ENCODE measurements at regions not wholly inside any gene's neighbourhood (a gene's known extent, or its start where the extent isn't known, plus 50 kb on each side); places are given as distances from the start of the nearest gene placed in this dataset.

DNA sequence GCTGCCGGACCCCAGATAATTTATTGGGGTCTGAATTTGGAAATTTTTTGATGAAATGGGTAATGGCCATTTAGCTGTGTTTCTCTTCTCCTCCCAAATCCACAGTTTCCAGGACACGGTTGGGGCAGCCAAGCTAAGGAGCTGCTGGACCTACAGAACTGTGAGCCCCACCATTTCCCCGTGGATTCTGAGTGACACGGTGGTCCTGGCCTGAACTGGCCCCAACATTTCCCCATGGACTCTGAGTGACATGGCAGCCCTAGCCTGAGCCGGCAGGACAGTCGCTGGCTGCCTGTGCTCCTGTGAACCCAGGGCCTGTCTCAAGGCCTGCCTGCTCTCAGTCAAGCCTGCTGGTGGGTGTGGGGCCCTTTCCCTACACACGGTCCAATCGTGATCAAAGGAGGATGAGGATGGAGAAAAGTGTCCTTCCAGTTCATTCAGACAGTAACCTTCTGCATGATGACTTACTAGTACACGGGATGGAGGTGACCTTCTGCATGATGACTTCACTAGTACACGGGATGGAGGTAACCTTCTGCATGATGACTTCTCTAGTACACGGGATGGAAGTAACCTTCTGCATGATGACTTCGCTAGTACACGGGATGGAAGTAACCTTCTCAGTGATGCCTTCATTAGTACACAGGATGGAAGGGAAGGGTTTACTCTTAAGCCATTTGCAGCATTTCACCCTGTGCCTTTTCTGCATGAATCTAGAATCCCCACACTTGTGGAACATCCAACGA lies 359.9 kb downstream of the GLRX3 start:
- Histone ChIP-seq H3K27me3 (no peaks in the 10 kb centered on the region), H3K27ac (no peak overlapping the region), H3K36me3 (no peaks in the 10 kb centered on the region), H3K4me1 (ENCODE audit: control insufficient read depth in 1 of 2, insufficient read depth in 1 of 2, low read depth in 1 of 2, low read length in 1 of 2) (no peaks in the 10 kb centered on the region), H3K9me3 (no peaks in the 10 kb centered on the region), H3K4me3 (ENCODE audit: low read depth in 1 of 2, low read length in 1 of 2) (no peak overlapping the region)
- TF ChIP-seq CTCF (IDR thresholded peaks at IDR 0.05), result no peak

GRCh38 chr10:130497056-130498010 lies 361.1 kb downstream of the GLRX3 start:
- no peaks in the 10 kb centered on the region for H3K36me3 ChIP-seq
- H3K4me3 ChIP-seq (ENCODE audit: low read depth in 1 of 2, low read length in 1 of 2), result no peak overlapping the region
- no peaks in the 10 kb centered on the region for H3K4me1 ChIP-seq (ENCODE audit: control insufficient read depth in 1 of 2, insufficient read depth in 1 of 2, low read depth in 1 of 2, low read length in 1 of 2)
- no peak for TF ChIP-seq CTCF (IDR thresholded peaks at IDR 0.05)
- no peak overlapping the region for H3K27ac ChIP-seq
- H3K9me3 ChIP-seq, result no peaks in the 10 kb centered on the region
- H3K27me3 ChIP-seq, result no peaks in the 10 kb centered on the region

DNA sequence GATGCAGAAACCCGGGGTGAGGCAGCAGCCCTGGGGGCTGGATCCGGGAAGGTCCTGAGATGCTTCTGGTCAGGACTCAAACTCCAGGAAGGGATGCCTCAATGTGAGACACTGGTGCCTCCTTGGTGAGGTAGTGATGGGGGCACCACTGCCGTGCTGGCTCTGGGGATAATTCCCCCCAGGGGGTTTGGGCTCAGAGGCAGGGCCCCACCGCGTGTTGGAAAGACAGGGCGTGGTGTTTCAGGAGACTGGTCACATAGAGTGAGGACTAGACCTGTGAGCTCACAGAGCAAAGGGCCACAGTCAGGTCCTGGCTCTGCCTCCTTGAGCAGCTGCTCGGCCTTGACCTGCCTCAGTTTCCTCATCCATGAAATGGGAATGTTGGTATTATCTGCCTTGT lies 361.9 kb downstream of the GLRX3 start:
- H3K9me3 ChIP-seq, result no peaks in the 10 kb centered on the region

DNA sequence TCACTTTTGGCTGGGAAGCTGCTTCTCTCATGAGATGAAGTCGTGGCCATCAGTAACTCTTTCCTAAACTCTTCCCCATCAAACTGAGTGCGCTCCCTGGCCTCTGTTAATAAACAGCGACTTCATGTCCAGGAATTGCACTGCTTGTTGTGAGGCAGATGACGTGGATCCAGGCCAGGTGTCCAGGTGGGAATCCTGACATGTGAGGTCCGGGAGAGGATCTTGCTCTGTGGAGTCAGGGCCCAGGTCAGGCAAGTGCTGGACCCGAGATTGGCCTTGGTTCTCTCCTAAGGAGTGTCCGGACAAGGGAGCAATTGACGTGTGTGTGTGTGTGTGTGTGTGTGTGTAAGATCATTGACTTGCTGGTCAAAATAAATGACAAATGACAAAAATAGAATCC lies 362.7 kb downstream of the GLRX3 start:
- no peak for TF ChIP-seq CTCF (IDR thresholded peaks at IDR 0.05)
- H3K9me3 ChIP-seq, result no peaks in the 10 kb centered on the region
- no peaks in the 10 kb centered on the region for H3K36me3 ChIP-seq

More for the DNA sequence above, 361.9 kb downstream of the GLRX3 start:
- no peak overlapping the region for H3K27ac ChIP-seq
- H3K27me3 ChIP-seq, result no peaks in the 10 kb centered on the region
- H3K4me1 ChIP-seq (ENCODE audit: control insufficient read depth in 1 of 2, insufficient read depth in 1 of 2, low read depth in 1 of 2, low read length in 1 of 2), result no peaks in the 10 kb centered on the region
- no peak overlapping the region for H3K4me3 ChIP-seq (ENCODE audit: low read depth in 1 of 2, low read length in 1 of 2)
- TF ChIP-seq CTCF (IDR thresholded peaks at IDR 0.05), result no peak
- no peaks in the 10 kb centered on the region for H3K36me3 ChIP-seq

GRCh38 chr10:130499541-130499940 lies 363.4 kb downstream of the GLRX3 start:
- Histone ChIP-seq H3K9me3 (no peaks in the 10 kb centered on the region), H3K36me3 (no peaks in the 10 kb centered on the region), H3K4me1 (ENCODE audit: control insufficient read depth in 1 of 2, insufficient read depth in 1 of 2, low read depth in 1 of 2, low read length in 1 of 2) (no peaks in the 10 kb centered on the region), H3K27ac (no peak overlapping the region), H3K27me3 (no peaks in the 10 kb centered on the region), H3K4me3 (ENCODE audit: low read depth in 1 of 2, low read length in 1 of 2) (no peak overlapping the region)
- no peak for TF ChIP-seq CTCF (IDR thresholded peaks at IDR 0.05)

More for the DNA sequence above, 362.7 kb downstream of the GLRX3 start:
- Histone ChIP-seq H3K27me3 (no peaks in the 10 kb centered on the region), H3K4me1 (ENCODE audit: control insufficient read depth in 1 of 2, insufficient read depth in 1 of 2, low read depth in 1 of 2, low read length in 1 of 2) (no peaks in the 10 kb centered on the region), H3K27ac (no peak overlapping the region), H3K4me3 (ENCODE audit: low read depth in 1 of 2, low read length in 1 of 2) (no peak overlapping the region)
